H9 (cell line): ENCODE measurements at regions not wholly inside any gene's neighbourhood (a gene's known extent, or its start where the extent isn't known, plus 50 kb on each side); places are given as distances from the start of the nearest gene placed in this dataset.

Experiments
- DNase-seq: peaks from one replicate; pipeline ENCODE4 v3.0.0-alpha.2; 2017
- H2AFZ ChIP-seq: one replicate; pipeline ENCODE4 v1.6.1; 2013; ENCODE audit warnings: mild to moderate bottlenecking, low read length, control low read depth, moderate library complexity
- H2AK5ac ChIP-seq: 2 replicates; pipeline ENCODE4 v1.6.1; 2013; ENCODE audit warnings: low read length, control low read depth, mixed read lengths; ENCODE audit not compliant: insufficient read length
- H2BK120ac ChIP-seq: one replicate; pipeline ENCODE4 v1.6.1; 2013; ENCODE audit warnings: low read depth, mild to moderate bottlenecking, low read length, control low read depth, inconsistent platforms; ENCODE audit not compliant: poor library complexity, severe bottlenecking
- H2BK12ac ChIP-seq: 2 replicates; pipeline ENCODE4 v1.6.1; 2013; ENCODE audit warnings: low read length, control low read depth, mixed read lengths, low read depth; ENCODE audit not compliant: insufficient read length
- H2BK15ac ChIP-seq: 2 replicates; pipeline ENCODE4 v1.6.1; 2013; ENCODE audit warnings: low read depth, low read length, control low read depth
- H2BK20ac ChIP-seq: one replicate; pipeline ENCODE4 v1.6.1; 2013; ENCODE audit warnings: low read depth, mild to moderate bottlenecking, low read length, control low read depth, inconsistent platforms; ENCODE audit not compliant: poor library complexity, severe bottlenecking
- H2BK5ac ChIP-seq: 2 replicates; pipeline ENCODE4 v1.6.1; 2013; ENCODE audit warnings: low read length, control low read depth, mixed read lengths; ENCODE audit not compliant: insufficient read length
- H3K14ac ChIP-seq: 2 replicates; pipeline ENCODE4 v1.6.1; 2013; ENCODE audit warnings: low read length, control low read depth; ENCODE audit not compliant: insufficient read depth
- H3K18ac ChIP-seq: 2 replicates; pipeline ENCODE4 v1.6.1; 2013; ENCODE audit warnings: low read depth, mild to moderate bottlenecking, mixed read lengths, low read length, control low read depth; ENCODE audit not compliant: insufficient read length
- H3K23ac ChIP-seq: 2 replicates; pipeline ENCODE4 v1.6.1; 2013; ENCODE audit warnings: low read length, control low read depth, mixed read lengths, low read depth; ENCODE audit not compliant: insufficient read length
- H3K23me2 ChIP-seq: 2 replicates; pipeline ENCODE4 v1.6.1; 2013; ENCODE audit warnings: low read depth, mild to moderate bottlenecking, mixed read lengths, low read length, control low read depth; ENCODE audit not compliant: insufficient read length, poor library complexity, severe bottlenecking
- H3K27ac ChIP-seq: 2 replicates; pipeline ENCODE4 v1.5.1; 2013; ENCODE audit warnings: low read length, control low read depth, mixed read lengths, low read depth; ENCODE audit not compliant: insufficient read length
- H3K27me3 ChIP-seq: 2 replicates; pipeline ENCODE4 v1.6.1; 2013; ENCODE audit warnings: low read length, control low read depth, inconsistent platforms; ENCODE audit not compliant: insufficient read depth
- H3K4ac ChIP-seq: 2 replicates; pipeline ENCODE4 v1.6.1; 2013; ENCODE audit warnings: low read depth, mild to moderate bottlenecking, control low read depth, inconsistent platforms, low read length, moderate library complexity
- H3K4me1 ChIP-seq: 2 replicates; pipeline ENCODE4 v1.6.1; 2013; ENCODE audit warnings: low read length, control low read depth, inconsistent platforms; ENCODE audit not compliant: insufficient read depth
- H3K4me2 ChIP-seq: 2 replicates; pipeline ENCODE4 v1.6.1; 2013; ENCODE audit warnings: low read length, control low read depth, mixed read lengths; ENCODE audit not compliant: insufficient read length, insufficient read depth
- H3K56ac ChIP-seq: 2 replicates; pipeline ENCODE4 v1.6.1; 2013; ENCODE audit warnings: low read depth, mild to moderate bottlenecking, mixed read lengths, low read length, control low read depth; ENCODE audit not compliant: insufficient read length
- H3K79me1 ChIP-seq: 2 replicates; pipeline ENCODE4 v1.6.1; 2013; ENCODE audit warnings: low read depth, mild to moderate bottlenecking, moderate library complexity, low read length, control low read depth, inconsistent platforms; ENCODE audit not compliant: insufficient read depth, poor library complexity, severe bottlenecking
- H3K79me2 ChIP-seq: 2 replicates; pipeline ENCODE4 v1.6.1; 2013; ENCODE audit warnings: low read length, control low read depth, inconsistent platforms; ENCODE audit not compliant: insufficient read depth
- H3K9ac ChIP-seq: 2 replicates; pipeline ENCODE4 v1.6.1; 2013; ENCODE audit warnings: low read length, control low read depth, mixed read lengths; ENCODE audit not compliant: insufficient read length; ENCODE audit errors: extremely low read depth
- H3K9me3 ChIP-seq: one replicate; pipeline ENCODE4 v1.6.1; 2013; ENCODE audit warnings: low read depth, low read length, inconsistent platforms; ENCODE audit not compliant: control insufficient read depth
- H3T11ph ChIP-seq: one replicate; pipeline ENCODE4 v1.6.1; 2013; ENCODE audit warnings: mild to moderate bottlenecking, low read length, control low read depth, inconsistent platforms
- H4K20me1 ChIP-seq: one replicate; pipeline ENCODE4 v1.6.1; 2013; ENCODE audit not compliant: control insufficient read depth, insufficient read length, insufficient read depth
- H4K5ac ChIP-seq: 2 replicates; pipeline ENCODE4 v1.6.1; 2013; ENCODE audit warnings: low read depth, mild to moderate bottlenecking, mixed read lengths, low read length, control low read depth; ENCODE audit not compliant: insufficient read length
- H4K8ac ChIP-seq: replicated peaks from 2 replicates; pipeline ENCODE4 v1.6.1; 2013; ENCODE audit warnings: low read length, control low read depth, mixed read lengths, low read depth; ENCODE audit not compliant: insufficient read length
- H4K91ac ChIP-seq: 2 replicates; pipeline ENCODE4 v1.6.1; 2013; ENCODE audit warnings: low read depth, mild to moderate bottlenecking, moderate library complexity, mixed read lengths, low read length, control low read depth; ENCODE audit not compliant: insufficient read length
- H3K27ac Mint-ChIP-seq, 3 experiments: 2 replicates in 2 of 3; 3 replicates in 1 of 3; pipeline ENCODE4 v1.8.0; 2020 to 2021; ENCODE audit warnings: mixed read lengths in 3 of 3, mild to moderate bottlenecking in 1 of 3, moderate library complexity in 1 of 3
- H3K27me3 Mint-ChIP-seq: 2 replicates; pipeline ENCODE4 v1.8.0; 2021; ENCODE audit warnings: low read depth, mild to moderate bottlenecking, moderate library complexity, mixed read lengths
- H3K36me3 Mint-ChIP-seq, 3 experiments: 2 replicates in 2 of 3; 3 replicates in 1 of 3; pipeline ENCODE4 v1.8.0; 2020 to 2021; ENCODE audit warnings: low read depth in 3 of 3, mixed read lengths in 3 of 3; ENCODE audit not compliant: insufficient read depth in 1 of 3
- H3K4me1 Mint-ChIP-seq, 2 experiments: 2 replicates each; pipeline ENCODE4 v1.8.0; 2020; ENCODE audit warnings: mixed read lengths in 2 of 2
- H3K4me3 Mint-ChIP-seq, 2 experiments: 2 replicates in 1 of 2; 3 replicates in 1 of 2; pipeline ENCODE4 v1.8.0; 2020 to 2021; ENCODE audit warnings: mild to moderate bottlenecking in 2 of 2, mixed read lengths in 2 of 2, moderate library complexity in 1 of 2
- H3K9me3 Mint-ChIP-seq, 2 experiments: 2 replicates in 1 of 2; 3 replicates in 1 of 2; pipeline ENCODE4 v1.8.0; 2020; ENCODE audit warnings: mild to moderate bottlenecking in 2 of 2, mixed read lengths in 2 of 2, moderate library complexity in 1 of 2
- CTCF ChIP-seq: fragments of 200-600 bp; sonication (generic); conservative IDR thresholded peaks from 3 replicates; pipeline ENCODE4 v1.8.0; 2021; ENCODE audit warnings: antibody characterized with exemption, mild to moderate bottlenecking
- WGBS: extraction: QIAGEN DNeasy Blood & Tissue Kit; methylation state at CpG from one replicate; pipeline ENCODE4 v1.1.7; 2013; ENCODE audit warnings: missing lambda C conversion rate, low lambda C conversion rate, mixed read lengths; ENCODE audit not compliant: insufficient read length; ENCODE audit errors: extremely low coverage; 5-methylcytosine and 5-hydroxymethylcytosine counted together

GRCh38 chr18:11366410-11366809, 217.0 kb upstream of the PIEZO2 start:
- Histone ChIP-seq H2BK12ac (no peak overlapping the region), H3T11ph (no peak overlapping the region), H3K79me1 (no peaks in the 10 kb centered on the region), H3K14ac (no peak overlapping the region), H3K27ac (no peak overlapping the region), H3K27me3 (no peaks in the 10 kb centered on the region), H4K8ac (no peak overlapping the region), H2AK5ac (no peak overlapping the region), H2BK5ac (no peak overlapping the region), H3K18ac (no peak overlapping the region), H3K56ac (no peak overlapping the region), H4K20me1 (no peaks in the 10 kb centered on the region), H3K9me3 (no peaks in the 10 kb centered on the region), H2BK15ac (no peak overlapping the region), H3K4me2 (no peak overlapping the region), H3K23ac (no peak overlapping the region), H4K91ac (no peak overlapping the region), H2AFZ (no peak overlapping the region), H2BK20ac (no peak overlapping the region), H4K5ac (no peak overlapping the region), H3K4ac (no peak overlapping the region), H3K9ac (no peak overlapping the region), H2BK120ac (no peak overlapping the region), H3K4me1 (no peaks in the 10 kb centered on the region), H3K79me2 (no peaks in the 10 kb centered on the region), H3K23me2 (no peaks in the 10 kb centered on the region)
- no peak for DNase-seq
- peaks cover 0 to 5% of the 10 kb centered on the region in 2 experiments; a peak in 1 of 4 replicates for H3K4me1 Mint-ChIP-seq
- no peak for TF ChIP-seq CTCF
- no peak overlapping the region for H3K4me3 Mint-ChIP-seq
- no peak overlapping the region for H3K27ac Mint-ChIP-seq
- no peaks in the 10 kb centered on the region for H3K27me3 Mint-ChIP-seq
- peaks cover 0 to 3% of the 10 kb centered on the region in 2 experiments; a peak in 2 of 5 replicates for H3K9me3 Mint-ChIP-seq
- WGBS: no CpG with 5 or more reads among the region's 4 CpGs
- no peaks in the 10 kb centered on the region; a peak in 2 of 7 replicates for H3K36me3 Mint-ChIP-seq
